ENCODE measurements at regions not wholly inside any gene's neighbourhood (a gene's known extent, or its start where the extent isn't known, plus 50 kb on each side); places are given as distances from the start of the nearest gene placed in this dataset.

DNA sequence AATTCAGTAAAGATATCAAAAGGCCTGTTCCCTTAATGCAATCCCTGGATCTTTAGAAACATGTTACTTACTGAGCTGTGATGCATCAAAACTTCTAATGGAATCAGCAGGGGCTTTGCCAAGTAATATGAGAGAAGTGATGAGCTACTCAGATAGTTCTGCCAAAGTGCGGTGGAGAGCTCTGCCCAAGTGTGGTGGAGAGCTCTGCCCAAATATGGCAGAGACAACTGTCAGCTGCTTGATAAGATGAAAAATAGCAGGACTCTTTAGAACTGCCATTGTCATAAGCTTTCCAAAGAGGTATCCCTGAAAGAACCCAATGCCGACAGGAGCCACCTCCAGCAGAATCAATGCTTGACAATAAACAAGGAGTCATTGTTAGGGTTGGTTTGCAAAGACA lies 167.9 kb upstream of the SLC39A10 start:
- no peak overlapping the region for H3K9ac ChIP-seq (ENCODE audit: low read depth, low read length)
- no peaks in the 10 kb centered on the region for H3K27me3 ChIP-seq (ENCODE audit: insufficient read depth, low read length)
- no peaks in the 10 kb centered on the region for H3K9me3 ChIP-seq (ENCODE audit: insufficient read depth, low read depth, low read length)
- H3K27ac ChIP-seq (ENCODE audit: low read length): no peak overlapping the region
- peaks cover 4% of the 10 kb centered on the region; the same call in 1 of the 2 replicates for H3K4me1 ChIP-seq (ENCODE audit: insufficient read depth, low read length)
- H3K4me3 ChIP-seq (ENCODE audit: low read length): no peak overlapping the region
- H3K36me3 ChIP-seq (ENCODE audit: insufficient read depth, low read depth, low read length): no peaks in the 10 kb centered on the region

- Histone ChIP-seq H3K27ac (ENCODE audit: low read length) (no peak overlapping the region), H3K9ac (ENCODE audit: low read depth, low read length) (no peak overlapping the region), H3K36me3 (ENCODE audit: insufficient read depth, low read depth, low read length) (no peaks in the 10 kb centered on the region)
These were observed 168.5 kb upstream of the SLC39A10 start for GRCh38 chr2:195488567-195488966.

DNA sequence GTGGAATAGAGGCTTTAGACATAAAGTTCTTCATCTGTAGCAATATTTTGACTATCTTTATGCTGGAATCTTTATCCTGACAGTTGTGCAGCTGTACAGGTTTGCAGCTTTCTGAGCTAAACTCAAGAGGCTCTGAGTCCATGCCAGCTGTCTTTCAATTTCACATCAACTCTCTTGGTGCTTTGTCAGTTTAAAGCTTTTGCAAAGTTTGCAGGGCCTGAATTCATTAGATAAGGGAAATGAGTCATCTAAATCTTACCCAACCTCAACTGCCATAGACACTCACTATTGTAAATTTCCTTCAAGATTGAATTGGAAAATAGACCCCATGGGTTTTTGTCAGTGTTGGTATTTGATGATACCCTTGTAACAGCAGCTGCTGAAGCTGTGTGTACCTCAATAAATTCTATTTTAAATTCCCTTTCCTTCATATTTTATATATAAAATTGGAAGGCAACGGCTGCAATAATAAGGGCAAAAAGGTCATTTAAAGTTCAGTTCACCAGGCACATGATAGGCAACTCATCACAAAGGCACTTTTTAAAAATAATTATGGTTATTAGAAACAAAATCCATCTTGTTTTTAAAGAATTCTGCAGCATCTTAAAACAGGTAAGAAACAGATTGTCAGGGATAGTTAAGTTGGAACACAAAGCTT lies 169.9 kb upstream of the SLC39A10 start:
- no peak overlapping the region for H3K9ac ChIP-seq (ENCODE audit: low read depth, low read length)
- peaks cover 4% of the 10 kb centered on the region; the same call in 1 of the 2 replicates for H3K4me1 ChIP-seq (ENCODE audit: insufficient read depth, low read length)

More at GRCh38 chr2:195488567-195488966, 168.5 kb upstream of the SLC39A10 start:
- H3K4me1 ChIP-seq (ENCODE audit: insufficient read depth, low read length): peaks cover 4% of the 10 kb centered on the region; the same call in 1 of the 2 replicates
- H3K27me3 ChIP-seq (ENCODE audit: insufficient read depth, low read length): no peaks in the 10 kb centered on the region
- H3K4me3 ChIP-seq (ENCODE audit: low read length): no peak overlapping the region
- no peaks in the 10 kb centered on the region for H3K9me3 ChIP-seq (ENCODE audit: insufficient read depth, low read depth, low read length)

DNA sequence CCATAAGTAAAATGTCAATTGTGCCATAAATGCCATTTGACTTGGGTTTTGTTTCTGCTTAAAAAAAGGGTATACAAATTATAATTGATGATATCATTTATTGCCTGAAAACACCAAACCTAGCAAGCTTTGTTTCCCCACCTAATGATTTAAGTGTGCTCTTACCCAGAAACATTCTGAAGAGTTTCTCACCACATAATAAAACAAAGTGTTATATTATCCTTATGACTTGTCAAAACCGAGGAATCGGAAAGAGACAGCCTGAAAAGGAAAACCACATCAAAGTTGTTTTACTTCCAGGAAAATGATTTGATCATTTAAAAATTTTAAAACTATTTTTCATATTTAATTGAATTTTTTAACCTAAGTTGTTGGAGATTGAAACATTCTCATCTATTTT lies 170.5 kb upstream of the SLC39A10 start:
- Histone ChIP-seq H3K9me3 (ENCODE audit: insufficient read depth, low read depth, low read length) (no peaks in the 10 kb centered on the region), H3K9ac (ENCODE audit: low read depth, low read length) (no peak overlapping the region)

More for the DNA sequence above, 169.9 kb upstream of the SLC39A10 start:
- Histone ChIP-seq H3K9me3 (ENCODE audit: insufficient read depth, low read depth, low read length) (no peaks in the 10 kb centered on the region), H3K4me3 (ENCODE audit: low read length) (no peak overlapping the region), H3K27ac (ENCODE audit: low read length) (no peak overlapping the region), H3K27me3 (ENCODE audit: insufficient read depth, low read length) (no peaks in the 10 kb centered on the region), H3K36me3 (ENCODE audit: insufficient read depth, low read depth, low read length) (no peaks in the 10 kb centered on the region)

DNA sequence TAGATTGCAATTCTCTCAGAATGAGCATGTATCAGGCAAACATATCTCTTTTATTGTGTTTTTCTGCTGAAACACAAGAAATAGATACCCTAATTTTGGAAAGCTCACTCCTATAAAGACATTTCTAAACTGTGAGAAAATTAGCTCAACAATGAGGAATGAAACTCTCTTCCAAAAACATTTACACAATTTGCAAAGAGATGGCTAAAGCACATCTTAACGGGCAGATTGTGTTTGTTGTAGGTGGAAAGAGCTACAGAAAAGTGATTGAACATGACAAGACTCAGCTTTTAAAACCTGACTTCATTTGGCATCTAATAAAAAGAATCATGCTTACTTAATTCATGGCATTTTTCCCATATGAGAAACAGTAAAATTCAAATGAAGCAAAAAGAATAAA lies 175.0 kb upstream of the SLC39A10 start:
- Histone ChIP-seq H3K4me1 (ENCODE audit: insufficient read depth, low read length) (peaks cover 3% of the 10 kb centered on the region; the same call in 1 of the 2 replicates), H3K27me3 (ENCODE audit: insufficient read depth, low read length) (no peaks in the 10 kb centered on the region), H3K9me3 (ENCODE audit: insufficient read depth, low read depth, low read length) (no peaks in the 10 kb centered on the region), H3K36me3 (ENCODE audit: insufficient read depth, low read depth, low read length) (no peaks in the 10 kb centered on the region), H3K4me3 (ENCODE audit: low read length) (no peak overlapping the region), H3K27ac (ENCODE audit: low read length) (no peak overlapping the region), H3K9ac (ENCODE audit: low read depth, low read length) (no peak overlapping the region)

More for the DNA sequence above, 170.5 kb upstream of the SLC39A10 start:
- no peaks in the 10 kb centered on the region for H3K27me3 ChIP-seq (ENCODE audit: insufficient read depth, low read length)
- no peak overlapping the region for H3K27ac ChIP-seq (ENCODE audit: low read length)
- no peaks in the 10 kb centered on the region for H3K36me3 ChIP-seq (ENCODE audit: insufficient read depth, low read depth, low read length)
- H3K4me3 ChIP-seq (ENCODE audit: low read length): no peak overlapping the region
- H3K4me1 ChIP-seq (ENCODE audit: insufficient read depth, low read length): peaks cover 4% of the 10 kb centered on the region; the same call in 1 of the 2 replicates

- no peak overlapping the region for H3K9ac ChIP-seq (ENCODE audit: low read depth, low read length)
- no peaks in the 10 kb centered on the region for H3K27me3 ChIP-seq (ENCODE audit: insufficient read depth, low read length)
- no peaks in the 10 kb centered on the region for H3K36me3 ChIP-seq (ENCODE audit: insufficient read depth, low read depth, low read length)
- no peak overlapping the region for H3K4me3 ChIP-seq (ENCODE audit: low read length)
- no peaks in the 10 kb centered on the region for H3K9me3 ChIP-seq (ENCODE audit: insufficient read depth, low read depth, low read length)
- H3K27ac ChIP-seq (ENCODE audit: low read length): no peak overlapping the region
- no peaks in the 10 kb centered on the region for H3K4me1 ChIP-seq (ENCODE audit: insufficient read depth, low read length)
These were observed 176.9 kb upstream of the SLC39A10 start for GRCh38 chr2:195480121-195480520.

DNA sequence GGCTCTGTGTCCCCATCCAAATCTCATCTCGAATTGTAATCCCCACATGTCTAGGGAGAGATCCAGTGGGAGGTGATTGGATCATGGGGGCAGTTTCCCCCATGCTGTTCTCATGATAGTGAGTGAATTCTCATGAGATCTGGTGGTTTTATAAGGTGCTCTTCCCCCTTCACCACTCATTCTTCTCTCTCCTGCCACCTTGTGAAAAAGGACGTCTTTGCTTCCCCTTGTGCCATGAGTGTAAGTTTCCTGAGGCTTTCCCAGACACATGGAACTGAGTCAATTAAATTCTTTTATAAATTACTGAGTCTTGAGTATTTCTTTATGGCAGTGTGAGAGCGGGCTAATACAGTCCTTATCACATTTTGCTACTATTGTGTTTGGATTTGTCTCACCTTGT lies 177.6 kb upstream of the SLC39A10 start:
- H3K36me3 ChIP-seq (ENCODE audit: insufficient read depth, low read depth, low read length): no peaks in the 10 kb centered on the region
- no peaks in the 10 kb centered on the region for H3K4me1 ChIP-seq (ENCODE audit: insufficient read depth, low read length)
- H3K9me3 ChIP-seq (ENCODE audit: insufficient read depth, low read depth, low read length): no peaks in the 10 kb centered on the region
- no peaks in the 10 kb centered on the region for H3K27me3 ChIP-seq (ENCODE audit: insufficient read depth, low read length)
- H3K9ac ChIP-seq (ENCODE audit: low read depth, low read length): no peak overlapping the region
- H3K27ac ChIP-seq (ENCODE audit: low read length): no peak overlapping the region
- no peak overlapping the region for H3K4me3 ChIP-seq (ENCODE audit: low read length)

- H3K9ac ChIP-seq (ENCODE audit: low read depth, low read length): no peak overlapping the region
- H3K9me3 ChIP-seq (ENCODE audit: insufficient read depth, low read depth, low read length): no peaks in the 10 kb centered on the region
- H3K36me3 ChIP-seq (ENCODE audit: insufficient read depth, low read depth, low read length): no peaks in the 10 kb centered on the region
- no peaks in the 10 kb centered on the region for H3K4me1 ChIP-seq (ENCODE audit: insufficient read depth, low read length)
- no peak overlapping the region for H3K27ac ChIP-seq (ENCODE audit: low read length)
- no peak overlapping the region for H3K4me3 ChIP-seq (ENCODE audit: low read length)
- no peaks in the 10 kb centered on the region for H3K27me3 ChIP-seq (ENCODE audit: insufficient read depth, low read length)
These were observed 179.0 kb upstream of the SLC39A10 start for GRCh38 chr2:195477996-195478382.

GRCh38 chr2:195477248-195477995 lies 179.6 kb upstream of the SLC39A10 start:
- Histone ChIP-seq H3K27ac (ENCODE audit: low read length) (no peak overlapping the region), H3K4me3 (ENCODE audit: low read length) (no peak overlapping the region), H3K9me3 (ENCODE audit: insufficient read depth, low read depth, low read length) (no peaks in the 10 kb centered on the region), H3K9ac (ENCODE audit: low read depth, low read length) (no peak overlapping the region), H3K36me3 (ENCODE audit: insufficient read depth, low read depth, low read length) (no peaks in the 10 kb centered on the region), H3K27me3 (ENCODE audit: insufficient read depth, low read length) (no peaks in the 10 kb centered on the region), H3K4me1 (ENCODE audit: insufficient read depth, low read length) (no peaks in the 10 kb centered on the region)

GRCh38 chr2:195475336-195475735 lies 181.7 kb upstream of the SLC39A10 start:
- H3K9ac ChIP-seq (ENCODE audit: low read depth, low read length): no peak overlapping the region
- no peaks in the 10 kb centered on the region for H3K9me3 ChIP-seq (ENCODE audit: insufficient read depth, low read depth, low read length)
- H3K4me3 ChIP-seq (ENCODE audit: low read length): no peak overlapping the region
- H3K27me3 ChIP-seq (ENCODE audit: insufficient read depth, low read length): no peaks in the 10 kb centered on the region
- no peak overlapping the region for H3K27ac ChIP-seq (ENCODE audit: low read length)
- H3K4me1 ChIP-seq (ENCODE audit: insufficient read depth, low read length): no peaks in the 10 kb centered on the region
- H3K36me3 ChIP-seq (ENCODE audit: insufficient read depth, low read depth, low read length): no peaks in the 10 kb centered on the region

DNA sequence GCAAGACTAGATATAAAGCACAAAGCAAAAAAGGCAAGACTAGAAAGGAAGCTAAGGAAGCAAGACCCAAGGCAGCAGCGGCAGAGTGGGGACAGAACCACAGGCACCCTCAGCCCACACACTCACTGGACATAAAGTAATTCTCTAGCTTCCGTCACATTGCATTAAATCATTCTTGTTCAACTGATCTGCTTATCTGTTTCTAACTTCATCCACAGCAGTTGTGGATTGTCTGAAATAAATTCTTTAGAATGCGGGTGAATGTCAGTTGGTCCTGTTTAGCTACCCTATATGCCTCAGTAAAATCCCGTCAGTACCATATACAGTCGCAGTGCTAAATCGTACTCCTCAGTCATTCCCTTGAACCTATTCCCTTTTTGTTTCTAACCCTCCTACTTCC lies 183.2 kb upstream of the SLC39A10 start:
- Histone ChIP-seq H3K9me3 (ENCODE audit: insufficient read depth, low read depth, low read length) (no peaks in the 10 kb centered on the region), H3K36me3 (ENCODE audit: insufficient read depth, low read depth, low read length) (no peaks in the 10 kb centered on the region), H3K9ac (ENCODE audit: low read depth, low read length) (no peak overlapping the region), H3K27ac (ENCODE audit: low read length) (no peak overlapping the region), H3K27me3 (ENCODE audit: insufficient read depth, low read length) (no peaks in the 10 kb centered on the region), H3K4me1 (ENCODE audit: insufficient read depth, low read length) (no peaks in the 10 kb centered on the region), H3K4me3 (ENCODE audit: low read length) (no peak overlapping the region)

Measured in iPS-20b (cell line).